HepG2 (cell line): ENCODE measurements at regions not wholly inside any gene's neighbourhood (a gene's known extent, or its start where the extent isn't known, plus 50 kb on each side); places are given as distances from the start of the nearest gene placed in this dataset.

Experiments
- FOXJ3 ChIP-seq: sonication (generic); formaldehyde crosslinking; IDR thresholded peaks from 2 replicates; pipeline ENCODE4 v1.4.0; 2020; ENCODE audit warnings: missing genetic modification reagents, mild to moderate bottlenecking, borderline replicate concordance
- FOXK2 ChIP-seq: fragments of 450-650 bp; IDR thresholded peaks from 2 replicates; pipeline ENCODE4 v1.6.1; 2016
- GATAD2A ChIP-seq: IDR thresholded peaks from 2 replicates; pipeline ENCODE4 v1.6.1; 2016
- GTF2F1 ChIP-seq: fragments of 150-350 bp; IDR thresholded peaks from 2 replicates; pipeline ENCODE4 v1.6.1; 2014; ENCODE audit warnings: low read length
- MTF1 ChIP-seq: sonication (generic); formaldehyde crosslinking; IDR thresholded peaks from 2 replicates; pipeline ENCODE4 v1.5.0; 2020; ENCODE audit warnings: missing genetic modification reagents
- NCOA1 ChIP-seq: sonication (generic); formaldehyde crosslinking; IDR thresholded peaks from 2 replicates; pipeline ENCODE4 v1.9.0; 2021; ENCODE audit warnings: missing genetic modification reagents
- RORA ChIP-seq: sonication (generic); formaldehyde crosslinking; IDR thresholded peaks from 2 replicates; pipeline ENCODE4 v1.5.0; 2020; ENCODE audit warnings: mild to moderate bottlenecking, missing genetic modification reagents, moderate library complexity
- ZNF18 ChIP-seq: sonication (generic); formaldehyde crosslinking; IDR thresholded peaks from 2 replicates; pipeline ENCODE4 v1.8.0; 2022; ENCODE audit warnings: mild to moderate bottlenecking, missing genetic modification reagents; ENCODE audit not compliant: insufficient replicate concordance
- TF ChIP-seq, protein P1 (sequence below), 2 experiments: IDR thresholded peaks; 2 replicates each; pipeline ENCODE4 v1.6.1; 2011 to 2012; ENCODE audit warnings: low read length in 2 of 2, borderline replicate concordance in 1 of 2, low read depth in 1 of 2, mild to moderate bottlenecking in 1 of 2, moderate library complexity in 1 of 2
- TF ChIP-seq, protein P2 (sequence below): sonication (generic); formaldehyde crosslinking; conservative IDR thresholded peaks from 2 replicates; pipeline ENCODE4 v1.4.0; 2020; ENCODE audit warnings: missing genetic modification reagents

- TF ChIP-seq MTF1: no peak
- no peak for TF ChIP-seq ZNF18 (CRISPR knock-in tag)
- TF ChIP-seq GATAD2A (CRISPR knock-in tag): no peak
- TF ChIP-seq, protein P1, sequence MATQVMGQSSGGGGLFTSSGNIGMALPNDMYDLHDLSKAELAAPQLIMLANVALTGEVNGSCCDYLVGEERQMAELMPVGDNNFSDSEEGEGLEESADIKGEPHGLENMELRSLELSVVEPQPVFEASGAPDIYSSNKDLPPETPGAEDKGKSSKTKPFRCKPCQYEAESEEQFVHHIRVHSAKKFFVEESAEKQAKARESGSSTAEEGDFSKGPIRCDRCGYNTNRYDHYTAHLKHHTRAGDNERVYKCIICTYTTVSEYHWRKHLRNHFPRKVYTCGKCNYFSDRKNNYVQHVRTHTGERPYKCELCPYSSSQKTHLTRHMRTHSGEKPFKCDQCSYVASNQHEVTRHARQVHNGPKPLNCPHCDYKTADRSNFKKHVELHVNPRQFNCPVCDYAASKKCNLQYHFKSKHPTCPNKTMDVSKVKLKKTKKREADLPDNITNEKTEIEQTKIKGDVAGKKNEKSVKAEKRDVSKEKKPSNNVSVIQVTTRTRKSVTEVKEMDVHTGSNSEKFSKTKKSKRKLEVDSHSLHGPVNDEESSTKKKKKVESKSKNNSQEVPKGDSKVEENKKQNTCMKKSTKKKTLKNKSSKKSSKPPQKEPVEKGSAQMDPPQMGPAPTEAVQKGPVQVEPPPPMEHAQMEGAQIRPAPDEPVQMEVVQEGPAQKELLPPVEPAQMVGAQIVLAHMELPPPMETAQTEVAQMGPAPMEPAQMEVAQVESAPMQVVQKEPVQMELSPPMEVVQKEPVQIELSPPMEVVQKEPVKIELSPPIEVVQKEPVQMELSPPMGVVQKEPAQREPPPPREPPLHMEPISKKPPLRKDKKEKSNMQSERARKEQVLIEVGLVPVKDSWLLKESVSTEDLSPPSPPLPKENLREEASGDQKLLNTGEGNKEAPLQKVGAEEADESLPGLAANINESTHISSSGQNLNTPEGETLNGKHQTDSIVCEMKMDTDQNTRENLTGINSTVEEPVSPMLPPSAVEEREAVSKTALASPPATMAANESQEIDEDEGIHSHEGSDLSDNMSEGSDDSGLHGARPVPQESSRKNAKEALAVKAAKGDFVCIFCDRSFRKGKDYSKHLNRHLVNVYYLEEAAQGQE (IDR thresholded peaks at IDR 0.05; ENCODE audit: borderline replicate concordance in 1 of 2, low read depth in 1 of 2, low read length in 2 of 2): no peak
- no peak for TF ChIP-seq GTF2F1
- no peak for TF ChIP-seq FOXJ3 (CRISPR knock-in tag)
- TF ChIP-seq NCOA1 (CRISPR knock-in tag): no peak
- TF ChIP-seq RORA: no peak
- TF ChIP-seq, protein P2, sequence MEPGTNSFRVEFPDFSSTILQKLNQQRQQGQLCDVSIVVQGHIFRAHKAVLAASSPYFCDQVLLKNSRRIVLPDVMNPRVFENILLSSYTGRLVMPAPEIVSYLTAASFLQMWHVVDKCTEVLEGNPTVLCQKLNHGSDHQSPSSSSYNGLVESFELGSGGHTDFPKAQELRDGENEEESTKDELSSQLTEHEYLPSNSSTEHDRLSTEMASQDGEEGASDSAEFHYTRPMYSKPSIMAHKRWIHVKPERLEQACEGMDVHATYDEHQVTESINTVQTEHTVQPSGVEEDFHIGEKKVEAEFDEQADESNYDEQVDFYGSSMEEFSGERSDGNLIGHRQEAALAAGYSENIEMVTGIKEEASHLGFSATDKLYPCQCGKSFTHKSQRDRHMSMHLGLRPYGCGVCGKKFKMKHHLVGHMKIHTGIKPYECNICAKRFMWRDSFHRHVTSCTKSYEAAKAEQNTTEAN (CRISPR knock-in tag): no peak
- TF ChIP-seq FOXK2: no peak
Observed at GRCh38 chr18:10240973-10241372, 213.5 kb upstream of the APCDD1 start.
